GM12892 (cell line): ENCODE measurements at regions not wholly inside any gene's neighbourhood (a gene's known extent, or its start where the extent isn't known, plus 50 kb on each side); places are given as distances from the start of the nearest gene placed in this dataset.

Experiments
- POLR2A ChIP-seq: IDR thresholded peaks from 2 replicates; pipeline ENCODE4 v1.6.1; 2011; ENCODE audit warnings: low read depth, low read length, control low read depth
- TAF1 ChIP-seq: IDR thresholded peaks from 2 replicates; pipeline ENCODE4 v1.6.1; 2011; ENCODE audit warnings: low read depth, mild to moderate bottlenecking, control low read depth, low read length, borderline replicate concordance

DNA sequence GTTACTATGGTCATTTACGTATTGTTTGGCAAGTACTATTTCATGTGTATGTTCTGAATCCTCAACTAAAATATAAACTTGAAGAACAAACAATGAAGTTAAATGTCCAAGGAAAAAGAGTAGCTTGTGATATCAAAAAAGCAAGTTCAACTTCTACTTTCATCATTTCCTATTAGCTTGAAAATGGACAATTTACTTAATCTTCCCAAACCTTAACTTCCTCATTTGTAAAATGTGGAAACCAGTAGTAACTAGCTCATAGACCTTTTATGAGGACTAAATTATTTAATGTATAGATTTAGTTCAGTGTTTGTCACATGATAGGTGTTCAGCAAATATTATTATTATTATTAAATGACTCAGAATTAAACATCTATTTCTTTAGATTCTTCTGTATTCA lies 276.8 kb upstream of the TET2 start:
- TF ChIP-seq POLR2A (no peak), TAF1 (no peak)
